HepG2 (cell line): ENCODE measurements at regions not wholly inside any gene's neighbourhood (a gene's known extent, or its start where the extent isn't known, plus 50 kb on each side); places are given as distances from the start of the nearest gene placed in this dataset.

ENCODE experiments used
- ATAC-seq: fragments of 200-7000 bp; cut with Tn5 transposase; 3 replicates; pipeline ENCODE4 v1.9.1; 2020; ENCODE audit warnings: mild to moderate bottlenecking, moderate library complexity
- BruUV-seq: library from RNA; stranded (reverse); fragments of 400-500 nt; replicated peaks from 2 replicates; lab custom pipeline; 2021; lab: Mats Ljungman, UMichigan
- CTCF ChIA-PET: fragments of 300-600 bp; formaldehyde crosslinking; extraction: SDS; loops from one replicate; lab custom pipeline; 2021; ENCODE audit warnings: low total read pairs, inconsistent platforms, low intra/inter-chr PET ratio; lab: Yijun Ruan, JAX
- POLR2A ChIA-PET: fragments of 350-600 bp; sonication (Branson Sonifier 250); formaldehyde crosslinking; loops from one replicate; lab custom pipeline; 2020; ENCODE audit warnings: antibody characterized with exemption, inconsistent platforms; lab: Yijun Ruan, JAX
- DNase-seq: peaks from one replicate; pipeline ENCODE4 v3.0.0-alpha.2; 2015; ENCODE audit warnings: low spot score
- FAIRE-seq: peaks from 3 replicates; lab custom pipeline; 2011; peaks lifted over from hg19 to GRCh38; lab: Jason Lieb, UNC
- H2AFZ ChIP-seq: one replicate; pipeline ENCODE4 v1.6.1; 2011; ENCODE audit warnings: low read length, inconsistent platforms
- H3K27ac ChIP-seq: fragments of 300-600 bp; 3 replicates; pipeline ENCODE4 v1.8.0; 2011; ENCODE audit warnings: mixed run types, mild to moderate bottlenecking, mixed read lengths, low read length, inconsistent platforms; ENCODE audit not compliant: insufficient read depth; ENCODE audit errors: extremely low read length
- H3K27me3 ChIP-seq, 2 experiments: fragments of 200-600 bp in 1 of 2; 2 replicates in 1 of 2; 3 replicates in 1 of 2; pipeline versions ENCODE4 v1.6.0 to v1.8.0; 2011; ENCODE audit warnings: low read length in 2 of 2, mild to moderate bottlenecking in 2 of 2, moderate library complexity in 2 of 2, inconsistent platforms in 1 of 2; ENCODE audit not compliant: insufficient read depth in 2 of 2, control insufficient read depth in 1 of 2
- H3K36me3 ChIP-seq, 2 experiments: fragments of 200-600 bp in 1 of 2; replicated peaks in 1 of 2; 2 replicates in 1 of 2; 3 replicates in 1 of 2; pipeline versions ENCODE4 v1.5.1 to v1.8.0; 2011; ENCODE audit warnings: low read length in 2 of 2, inconsistent platforms in 1 of 2; ENCODE audit not compliant: insufficient read depth in 2 of 2, control insufficient read depth in 1 of 2
- H3K4me1 ChIP-seq: 2 replicates; pipeline ENCODE4 v1.5.1; 2012; ENCODE audit warnings: low read length, inconsistent platforms; ENCODE audit not compliant: insufficient read depth
- H3K4me2 ChIP-seq: 2 replicates; pipeline ENCODE4 v1.6.0; 2011; ENCODE audit warnings: low read depth, low read length, inconsistent platforms
- H3K4me3 ChIP-seq, 3 experiments: fragments of 200-600 bp in 1 of 3; sonication (generic), shearing (Covaris generic) in 1 of 3; replicated peaks in 1 of 3; 2 replicates each; pipeline ENCODE4 v1.5.1; 2011 to 2016; ENCODE audit warnings: low read length in 3 of 3, inconsistent platforms in 2 of 3, low read depth in 2 of 3, mild to moderate bottlenecking in 2 of 3, control low read depth in 1 of 3, mixed read lengths in 1 of 3; ENCODE audit not compliant: insufficient read depth in 1 of 3
- H3K79me2 ChIP-seq: one replicate; pipeline ENCODE4 v1.6.1; 2011; ENCODE audit warnings: low read length, inconsistent platforms; ENCODE audit not compliant: insufficient read depth
- H3K9ac ChIP-seq: 2 replicates; pipeline ENCODE4 v1.6.0; 2011; ENCODE audit warnings: mild to moderate bottlenecking, low read depth, low read length, inconsistent platforms; ENCODE audit not compliant: insufficient read depth
- H3K9me3 ChIP-seq: 2 replicates; pipeline ENCODE4 v1.5.1; 2012; ENCODE audit warnings: mild to moderate bottlenecking, low read length
- H4K20me1 ChIP-seq: 2 replicates; pipeline ENCODE4 v1.6.0; 2011; ENCODE audit warnings: inconsistent platforms, mild to moderate bottlenecking, low read length, moderate library complexity; ENCODE audit not compliant: insufficient read depth
- ASH2L ChIP-seq: fragments of 300-600, 200-600 bp; sonication (generic); IDR thresholded peaks from 2 replicates; pipeline ENCODE4 v1.7.0; 2017; ENCODE audit warnings: low read depth, mild to moderate bottlenecking, moderate library complexity, mixed read lengths, low read length; ENCODE audit not compliant: insufficient read length
- CAMTA2 ChIP-seq: sonication (generic); formaldehyde crosslinking; IDR thresholded peaks from 2 replicates; pipeline ENCODE4 v1.4.0; 2020; ENCODE audit warnings: mild to moderate bottlenecking, missing genetic modification reagents, borderline replicate concordance
- CBFB ChIP-seq: sonication (generic); formaldehyde crosslinking; IDR thresholded peaks from 2 replicates; pipeline ENCODE4 v1.4.0; 2020; ENCODE audit warnings: missing genetic modification reagents
- FOSL2 ChIP-seq: sonication (generic); formaldehyde crosslinking; IDR thresholded peaks from 2 replicates; pipeline ENCODE4 v1.4.0; 2020; ENCODE audit warnings: missing genetic modification reagents
- NR3C1 ChIP-seq: sonication (generic); formaldehyde crosslinking; IDR thresholded peaks from 2 replicates; pipeline ENCODE4 v1.4.0; 2020; ENCODE audit warnings: missing genetic modification reagents
- SNAPC5 ChIP-seq: sonication (generic); formaldehyde crosslinking; IDR thresholded peaks from 2 replicates; pipeline ENCODE4 v1.8.1; 2023; ENCODE audit warnings: mild to moderate bottlenecking, missing genetic modification reagents, borderline replicate concordance
- ZFP82 ChIP-seq: sonication (generic); formaldehyde crosslinking; IDR thresholded peaks from 2 replicates; pipeline ENCODE4 v1.5.1; 2020; ENCODE audit warnings: mild to moderate bottlenecking, missing genetic modification reagents, borderline replicate concordance
- ZNF253 ChIP-seq: sonication (generic); formaldehyde crosslinking; IDR thresholded peaks from 2 replicates; pipeline ENCODE4 v1.8.0; 2022; ENCODE audit warnings: mild to moderate bottlenecking, missing genetic modification reagents, borderline replicate concordance
- WGBS: methylation state at CpG from one replicate; pipeline ENCODE4 v1.1.6; 2017; ENCODE audit warnings: low lambda C conversion rate; 5-methylcytosine and 5-hydroxymethylcytosine counted together
- in situ Hi-C: cut with HindIII; loops from 2 replicates; pipeline ENCODE4 v1.10.0; 2017; ENCODE audit warnings: low pct_unique_long_range_greater_than_20kb; ENCODE audit not compliant: extremely low pct_ligation_motif_present
- intact Hi-C: fragments of 100-400 bp; cut with micrococcal nuclease; formaldehyde crosslinking; loops from one replicate; pipeline ENCODE4 v1.10.0; 2022; ENCODE audit not compliant: unreplicated experiment
- TF ChIP-seq, protein P1 (sequence below): sonication (generic); formaldehyde crosslinking; IDR thresholded peaks from 2 replicates; pipeline ENCODE4 v1.8.1; 2022; ENCODE audit warnings: low read depth, mild to moderate bottlenecking, missing genetic modification reagents

DNA sequence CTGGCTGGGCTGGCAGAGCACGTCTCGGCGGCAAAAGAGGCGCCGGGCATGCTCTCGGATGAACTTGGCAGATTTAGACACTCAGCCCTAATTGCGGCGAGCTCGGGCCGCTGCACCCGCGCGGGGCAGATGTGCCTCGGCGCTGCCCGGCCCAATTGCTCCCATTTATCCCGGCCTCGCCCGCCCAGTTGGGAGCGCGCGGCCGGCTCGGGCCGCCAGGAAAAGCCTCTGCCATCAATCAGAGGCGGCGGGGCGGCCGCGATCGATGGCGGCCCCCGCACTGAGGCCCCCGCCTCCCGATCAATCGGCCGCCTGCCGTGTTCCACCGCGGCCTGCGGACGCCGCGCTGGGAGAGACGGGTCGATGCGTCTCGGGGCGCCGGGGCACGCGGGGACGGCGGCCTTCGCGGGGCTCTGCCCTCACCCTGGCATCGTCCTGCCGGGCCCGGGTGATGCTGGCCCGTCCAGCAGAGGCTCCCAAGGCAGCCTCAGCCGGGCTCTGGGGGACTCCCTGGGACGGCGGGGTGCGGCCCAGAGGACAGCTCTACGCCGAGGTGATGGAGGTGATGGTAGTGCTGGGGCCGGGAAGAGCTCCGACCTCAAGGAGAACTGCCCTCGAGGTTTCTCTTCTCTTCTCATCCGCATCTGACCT is 200.9 kb upstream of the N4BP1 start (continued):
- TF ChIP-seq, protein P1, sequence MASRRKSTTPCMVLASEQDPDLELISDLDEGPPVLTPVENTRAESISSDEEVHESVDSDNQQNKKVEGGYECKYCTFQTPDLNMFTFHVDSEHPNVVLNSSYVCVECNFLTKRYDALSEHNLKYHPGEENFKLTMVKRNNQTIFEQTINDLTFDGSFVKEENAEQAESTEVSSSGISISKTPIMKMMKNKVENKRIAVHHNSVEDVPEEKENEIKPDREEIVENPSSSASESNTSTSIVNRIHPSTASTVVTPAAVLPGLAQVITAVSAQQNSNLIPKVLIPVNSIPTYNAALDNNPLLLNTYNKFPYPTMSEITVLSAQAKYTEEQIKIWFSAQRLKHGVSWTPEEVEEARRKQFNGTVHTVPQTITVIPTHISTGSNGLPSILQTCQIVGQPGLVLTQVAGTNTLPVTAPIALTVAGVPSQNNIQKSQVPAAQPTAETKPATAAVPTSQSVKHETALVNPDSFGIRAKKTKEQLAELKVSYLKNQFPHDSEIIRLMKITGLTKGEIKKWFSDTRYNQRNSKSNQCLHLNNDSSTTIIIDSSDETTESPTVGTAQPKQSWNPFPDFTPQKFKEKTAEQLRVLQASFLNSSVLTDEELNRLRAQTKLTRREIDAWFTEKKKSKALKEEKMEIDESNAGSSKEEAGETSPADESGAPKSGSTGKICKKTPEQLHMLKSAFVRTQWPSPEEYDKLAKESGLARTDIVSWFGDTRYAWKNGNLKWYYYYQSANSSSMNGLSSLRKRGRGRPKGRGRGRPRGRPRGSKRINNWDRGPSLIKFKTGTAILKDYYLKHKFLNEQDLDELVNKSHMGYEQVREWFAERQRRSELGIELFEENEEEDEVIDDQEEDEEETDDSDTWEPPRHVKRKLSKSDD, result no peak
- no peak for TF ChIP-seq ASH2L
- no peak for TF ChIP-seq ZNF253
- TF ChIP-seq SNAPC5 (CRISPR knock-in tag), result no peak
- TF ChIP-seq ZFP82 (CRISPR knock-in tag), result no peak
- no peak for TF ChIP-seq NR3C1
- TF ChIP-seq CAMTA2 (CRISPR knock-in tag), result no peak
- TF ChIP-seq, all 625 proteins: peak for 0

DNA sequence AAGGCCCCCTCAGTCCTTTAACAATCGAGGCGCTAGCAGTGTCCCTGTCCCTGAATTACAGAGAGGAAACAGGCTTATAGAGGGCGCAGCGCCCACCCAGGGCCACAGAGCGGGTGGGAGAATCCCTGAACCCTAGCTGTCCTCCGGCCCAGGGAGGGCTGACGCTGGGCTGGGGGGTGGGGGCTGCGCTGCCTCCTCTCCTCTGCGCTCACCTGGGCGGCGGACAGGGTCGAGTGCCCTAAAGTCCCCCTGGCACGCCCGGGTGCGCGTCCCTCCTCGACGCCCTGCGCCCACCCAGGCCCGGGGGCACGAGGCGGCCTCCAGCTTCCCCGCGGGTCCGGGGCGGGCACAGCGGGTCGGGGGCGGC is 200.4 kb upstream of the N4BP1 start:
- peaks cover 2 to 33% of the 10 kb centered on the region in 2 experiments; a peak in 4 of 5 replicates for H3K27me3 ChIP-seq
- in situ Hi-C loops, result no loop called here
- WGBS, result 62% methylated on average over 26 of the region's 29 CpGs

More for the DNA sequence above, 200.4 kb upstream of the N4BP1 start:
- intact Hi-C loops, result no loop called here
- Histone ChIP-seq H3K4me3 (no peak overlapping the region), H3K36me3 (no peaks in the 10 kb centered on the region), H4K20me1 (no peaks in the 10 kb centered on the region), H3K9me3 (no peaks in the 10 kb centered on the region), H3K9ac (no peak overlapping the region)
- ChIA-PET POLR2A (no interaction called here), CTCF (no interaction called here)
- no TSS peak for BruUV-seq
- FAIRE-seq, result no peak
- no peak; the same call in 1 of the 3 replicates for ATAC-seq
- TF ChIP-seq CBFB (CRISPR knock-in tag) (no peak), FOSL2 (no peak)
- TF ChIP-seq, all 625 proteins: peak for 0
- Histone ChIP-seq H2AFZ (no peak overlapping the region), H3K27ac (no peak overlapping the region), H3K4me2 (no peak overlapping the region), H3K79me2 (no peaks in the 10 kb centered on the region), H3K4me1 (no peaks in the 10 kb centered on the region)
- no peak for DNase-seq
